HG03280 (cell line): ENCODE measurements at regions not wholly inside any gene's neighbourhood (a gene's known extent, or its start where the extent isn't known, plus 50 kb on each side); places are given as distances from the start of the nearest gene placed in this dataset.

ENCODE experiments used
- ATAC-seq: cut with Tn5 transposase; IDR thresholded peaks from one replicate; pipeline ENCODE4 v1.9.1; 2021; ENCODE audit warnings: mild to moderate bottlenecking, moderate library complexity; ENCODE audit not compliant: unreplicated experiment

DNA sequence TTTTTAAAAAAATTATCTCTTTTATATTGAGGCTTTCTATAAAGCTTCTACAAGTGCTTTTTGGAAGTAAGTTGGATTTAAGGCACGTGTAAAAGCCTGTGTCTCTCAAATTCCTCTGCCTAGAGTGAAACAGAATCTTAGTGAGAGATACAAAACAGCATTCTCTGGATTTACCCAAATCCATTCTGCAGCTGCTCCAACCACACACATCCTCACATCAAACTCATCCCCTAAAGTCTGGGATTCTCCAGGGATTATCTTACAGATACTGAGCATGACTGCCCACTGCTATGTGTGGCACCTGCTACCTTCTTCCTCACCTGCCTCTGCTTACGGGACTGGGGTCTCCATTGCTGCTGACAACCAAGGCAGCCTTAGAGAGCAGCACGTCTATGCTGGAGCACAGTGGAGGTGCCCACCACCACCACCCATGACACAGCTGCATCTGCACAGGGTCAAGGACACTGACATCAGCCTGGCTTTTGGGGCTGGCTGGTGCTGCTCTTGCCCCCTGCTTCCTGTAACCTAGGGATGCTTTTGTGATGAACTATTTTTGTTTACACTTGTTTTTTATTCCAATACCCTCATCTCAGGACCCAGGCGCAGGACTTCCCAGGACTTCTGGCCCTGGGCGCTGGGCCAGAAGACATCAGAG, 139.2 kb upstream of the NAMPT start:
- no peak for ATAC-seq

GRCh38 chr7:106423111-106423510, 138.3 kb upstream of the NAMPT start:
- ATAC-seq, result no peak

- no peak for ATAC-seq
Measured at GRCh38 chr7:106421181-106421762, 136.5 kb upstream of the NAMPT start.

DNA sequence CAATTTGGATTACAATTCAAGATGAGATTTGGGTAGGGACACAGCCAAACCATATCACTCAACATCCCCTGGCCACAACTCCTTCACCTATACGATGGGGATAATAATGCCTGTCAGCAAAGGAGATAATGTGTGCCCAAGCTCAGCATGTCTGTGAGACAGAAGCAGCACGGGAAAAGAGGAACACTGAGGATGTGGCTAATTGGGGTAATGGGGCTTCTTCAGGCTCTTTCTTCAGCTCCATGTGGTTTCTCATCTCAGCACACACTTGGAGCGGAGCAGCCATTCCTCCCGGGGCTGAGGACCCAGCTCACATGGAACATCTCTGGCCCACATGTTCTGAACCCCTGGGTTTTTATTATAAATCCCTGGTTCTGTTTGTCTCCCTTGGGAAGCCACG, 136.0 kb upstream of the NAMPT start:
- ATAC-seq, result no peak

DNA sequence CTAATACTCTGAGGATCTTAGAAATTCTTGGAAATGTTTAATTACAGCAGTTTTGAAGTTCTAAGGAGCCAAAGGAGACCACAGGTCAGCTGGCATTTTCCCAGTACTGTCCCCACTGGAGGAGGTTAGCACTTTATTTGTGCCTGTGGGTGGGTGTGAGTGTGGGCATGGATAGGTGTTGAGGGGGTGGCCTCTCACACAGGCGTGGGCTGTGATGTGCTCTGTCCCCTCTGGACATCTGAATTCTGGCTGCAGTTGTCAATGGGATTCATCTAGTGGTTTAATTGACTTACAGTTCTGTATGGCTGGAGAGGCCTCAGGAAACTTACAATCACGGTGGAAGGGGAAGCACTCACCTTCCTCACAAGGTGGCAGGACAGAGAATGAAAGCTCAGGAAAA, 135.4 kb upstream of the NAMPT start:
- ATAC-seq, result no peak

DNA sequence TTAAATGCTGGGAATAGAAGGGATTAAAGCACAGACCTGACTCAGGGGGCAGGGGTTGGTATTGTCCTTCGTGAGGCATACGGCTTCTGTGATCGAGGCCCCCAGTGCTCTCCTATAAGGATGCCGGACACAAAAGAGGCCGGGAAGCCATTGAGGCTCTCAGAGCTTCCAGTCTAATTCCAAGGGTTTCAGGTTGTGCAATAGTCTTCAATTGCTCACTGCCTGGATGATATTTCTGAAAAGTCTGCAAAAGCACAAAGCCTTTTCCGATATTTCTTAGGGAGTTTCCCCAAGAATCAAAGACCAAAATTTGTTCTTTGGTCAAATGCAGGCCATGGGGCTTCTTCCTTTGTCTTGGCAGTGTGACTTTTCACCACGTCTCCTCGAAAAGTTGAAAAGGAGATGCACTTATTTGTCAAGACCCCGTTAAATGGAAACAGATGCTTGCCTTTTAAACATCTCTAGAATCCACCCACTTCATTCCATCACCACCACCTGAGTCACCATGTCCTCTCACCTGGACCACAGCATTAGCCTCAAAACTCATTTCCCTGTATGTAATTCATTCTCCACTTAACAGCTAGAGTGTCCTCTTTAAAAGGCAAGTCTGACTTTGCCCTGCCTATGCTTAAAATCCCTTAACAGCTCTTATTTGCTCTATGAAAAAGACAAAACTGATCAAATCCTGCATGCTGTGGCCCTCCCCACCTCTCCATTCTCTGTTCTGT, 134.8 kb upstream of the NAMPT start:
- no peak for ATAC-seq

DNA sequence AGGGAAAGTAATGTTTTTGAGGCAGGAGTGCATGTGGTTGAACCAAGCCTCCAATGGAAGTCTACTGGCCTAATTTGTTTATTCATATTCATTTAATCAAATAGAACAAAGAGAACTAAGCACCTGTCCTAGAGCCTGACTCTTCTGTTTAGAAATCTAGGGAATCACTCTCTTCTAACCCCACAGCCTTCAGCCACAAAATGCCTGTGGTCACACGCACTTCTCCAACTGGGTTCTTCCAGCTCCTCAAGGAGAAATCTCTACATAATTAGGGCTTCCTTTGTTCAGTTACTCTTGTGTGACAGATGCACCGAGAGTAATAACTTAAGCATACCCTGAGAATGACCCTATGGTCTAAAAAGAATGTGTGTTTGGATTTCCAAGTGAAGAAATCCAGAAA, 133.7 kb upstream of the NAMPT start:
- no peak for ATAC-seq

GRCh38 chr7:106418094-106418493, 133.3 kb upstream of the NAMPT start:
- no peak for ATAC-seq

GRCh38 chr7:106417273-106417902, 132.6 kb upstream of the NAMPT start:
- ATAC-seq, result no peak

- ATAC-seq, result no peak
Measured at GRCh38 chr7:106416430-106416829, 131.6 kb upstream of the NAMPT start.

DNA sequence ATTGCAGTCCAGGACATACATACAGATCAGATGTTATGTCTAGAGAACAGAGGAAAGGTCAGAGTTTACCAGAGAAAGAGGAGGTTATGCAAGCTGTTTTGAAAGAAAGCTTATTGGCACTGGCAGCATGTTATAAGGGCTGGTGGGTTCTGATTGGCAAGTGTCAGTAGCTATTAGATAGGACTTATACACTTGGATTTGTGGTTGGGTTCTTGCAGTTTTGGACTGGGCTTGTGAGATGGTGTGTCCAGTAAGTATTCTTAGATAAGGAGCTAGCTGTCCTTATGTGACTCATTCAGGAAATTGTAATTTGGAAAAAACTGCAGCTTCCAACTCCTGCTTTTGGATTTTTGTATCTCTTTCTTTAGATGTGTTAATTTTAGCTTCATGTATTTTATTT, 130.7 kb upstream of the NAMPT start:
- ATAC-seq, result no peak

DNA sequence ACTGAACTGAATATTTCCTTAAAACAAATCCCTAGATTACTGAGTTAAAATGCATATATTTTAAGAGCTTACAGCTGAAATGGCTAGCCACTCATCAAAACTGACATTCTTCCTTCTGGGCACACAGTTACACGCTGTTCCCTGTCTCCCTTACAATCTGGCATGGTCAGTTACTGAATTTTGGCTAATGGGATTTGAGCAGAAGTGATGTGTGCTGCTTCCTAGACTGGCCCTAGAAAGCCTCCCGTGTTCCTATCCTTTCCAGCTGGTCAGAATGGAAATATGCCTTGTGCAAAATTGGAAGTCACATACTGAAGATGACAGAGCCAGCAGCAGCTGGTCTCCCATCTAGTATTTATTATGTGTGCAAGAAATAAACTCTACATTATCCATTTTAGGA, 128.7 kb upstream of the NAMPT start:
- ATAC-seq, result no peak

DNA sequence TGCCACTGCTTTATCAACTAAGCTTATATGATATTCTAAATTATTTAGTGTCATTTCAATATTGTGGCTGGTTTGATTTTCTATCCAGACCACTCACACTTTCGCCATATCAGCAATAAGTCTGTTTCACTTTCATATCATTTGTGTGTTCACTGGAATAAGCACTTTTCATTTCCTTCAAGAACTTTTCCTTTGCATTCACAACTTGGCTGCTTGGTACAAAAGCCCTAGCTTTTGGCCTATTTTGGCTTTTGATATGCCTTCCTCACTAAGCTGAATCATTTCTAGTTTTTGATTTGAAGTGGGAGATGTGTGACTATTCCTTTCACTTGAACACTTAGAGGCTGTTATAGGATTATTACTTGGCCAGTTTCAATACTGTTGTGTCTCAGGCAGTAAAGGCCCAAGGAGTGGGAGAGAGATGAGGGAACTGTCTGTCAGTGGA, 120.9 kb upstream of the NAMPT start:
- ATAC-seq, result no peak

GRCh38 chr7:106402898-106403297, 118.1 kb upstream of the NAMPT start:
- ATAC-seq, result no peak

GRCh38 chr7:106400923-106401322, 116.1 kb upstream of the NAMPT start:
- no peak for ATAC-seq

DNA sequence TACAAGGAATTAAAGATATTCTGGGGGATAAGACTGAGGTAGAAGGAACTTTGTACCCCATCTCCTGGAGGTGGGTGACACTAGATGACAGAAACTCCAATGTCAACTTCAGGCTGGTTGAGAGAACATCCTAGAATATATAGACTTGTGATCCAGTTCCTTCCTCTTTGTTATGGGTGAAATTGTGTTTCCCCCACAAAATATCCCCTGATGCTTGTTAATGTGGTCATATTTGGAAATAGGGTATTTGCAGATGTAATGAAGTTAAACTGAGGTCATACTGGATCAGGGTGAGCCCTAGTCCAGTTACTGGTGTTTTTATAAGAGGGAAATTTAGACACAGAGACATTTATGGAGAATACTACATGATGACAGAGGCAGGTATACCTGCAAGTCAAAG, 114.0 kb upstream of the NAMPT start:
- ATAC-seq, result no peak

- no peak for ATAC-seq
Measured at GRCh38 chr7:106397994-106398393, 113.2 kb upstream of the NAMPT start.

GRCh38 chr7:106394526-106394925, 109.7 kb upstream of the NAMPT start:
- ATAC-seq, result no peak

DNA sequence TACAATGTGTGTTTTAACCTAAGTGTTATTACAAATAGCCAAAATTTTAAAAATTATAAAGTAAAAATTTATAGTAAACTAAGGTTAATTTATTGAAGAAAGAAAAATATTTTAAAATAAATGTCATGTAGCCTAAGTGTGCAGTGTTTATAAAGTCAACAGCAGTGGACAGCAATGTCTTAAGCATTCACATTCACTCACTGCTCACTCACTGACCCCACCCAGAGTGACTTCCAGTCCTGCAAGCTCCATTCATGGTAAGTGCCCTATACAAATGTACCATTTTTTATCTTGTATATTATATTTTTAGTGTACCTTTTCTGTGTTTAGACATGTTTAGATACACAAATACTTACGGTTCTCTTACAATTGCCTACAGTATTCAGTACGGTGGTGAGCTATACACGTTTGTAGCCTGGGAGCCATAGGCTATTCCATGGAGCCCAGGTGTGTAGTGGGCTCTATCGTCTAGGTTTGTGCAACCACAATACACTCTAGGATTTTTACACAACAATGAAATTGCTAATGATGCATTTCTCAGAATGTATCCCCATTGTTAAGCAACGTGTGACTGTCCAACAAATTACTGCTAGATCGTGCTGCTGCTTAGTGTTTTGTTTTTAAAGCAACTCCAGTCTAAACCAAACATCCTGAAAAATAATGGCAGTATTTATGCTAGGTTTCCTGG, 108.9 kb upstream of the NAMPT start:
- no peak for ATAC-seq

GRCh38 chr7:106392590-106392989, 107.8 kb upstream of the NAMPT start:
- no peak for ATAC-seq

- no peak for ATAC-seq
Measured at GRCh38 chr7:106392144-106392543, 107.4 kb upstream of the NAMPT start.
